ENCODE measurements at regions not wholly inside any gene's neighbourhood (a gene's known extent, or its start where the extent isn't known, plus 50 kb on each side); places are given as distances from the start of the nearest gene placed in this dataset.

DNA sequence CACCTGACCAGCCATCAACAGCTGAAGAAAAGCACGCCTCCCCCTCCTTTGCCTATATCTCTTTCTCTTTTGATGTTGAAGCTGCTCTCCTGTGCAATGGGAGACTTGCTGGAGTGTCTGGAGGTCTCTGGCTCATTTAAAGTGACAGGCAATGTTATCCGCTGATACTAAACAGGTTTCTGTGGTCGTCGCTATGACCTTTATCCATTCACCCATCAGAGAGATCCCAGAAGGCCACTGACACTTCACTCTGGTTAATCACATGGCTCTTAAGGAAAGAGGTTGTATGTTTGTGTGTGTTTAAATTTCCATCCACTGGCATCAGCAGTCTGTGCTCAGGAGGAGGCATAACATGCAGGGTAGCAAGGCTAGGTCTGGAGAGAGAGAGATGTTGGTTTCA, 277.3 kb downstream of the MTX2 start:
- DNase-seq: no peak

DNA sequence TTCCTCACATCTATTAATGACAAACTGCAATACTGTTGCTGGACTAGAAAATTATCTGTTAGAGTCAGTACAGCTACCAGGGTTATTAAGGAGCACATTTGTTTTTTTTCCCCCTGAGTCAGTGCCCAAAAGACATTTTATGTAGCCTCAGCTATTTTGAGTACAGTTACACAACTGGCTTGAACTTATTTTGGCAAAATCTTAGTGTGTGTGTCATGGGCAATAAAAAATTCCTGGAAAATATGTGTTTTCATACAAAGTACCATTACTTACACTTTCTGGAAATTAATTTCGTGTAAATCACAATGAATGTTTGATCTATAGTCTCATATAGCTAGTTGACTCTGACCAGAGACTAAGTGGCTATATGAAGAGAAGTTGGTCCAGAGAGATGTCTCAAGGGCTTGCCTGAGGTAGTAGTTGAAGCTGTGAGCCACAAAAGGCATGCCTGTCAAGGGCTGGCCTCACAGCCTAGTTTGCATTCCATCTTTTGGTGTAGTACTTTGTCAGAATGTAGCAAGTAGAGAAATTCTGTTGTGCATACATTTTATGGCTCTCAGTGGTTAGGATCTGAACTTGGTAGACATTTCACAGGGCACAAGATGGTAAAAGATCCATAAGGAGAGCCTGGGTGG, 283.4 kb downstream of the MTX2 start:
- no peak for DNase-seq

DNA sequence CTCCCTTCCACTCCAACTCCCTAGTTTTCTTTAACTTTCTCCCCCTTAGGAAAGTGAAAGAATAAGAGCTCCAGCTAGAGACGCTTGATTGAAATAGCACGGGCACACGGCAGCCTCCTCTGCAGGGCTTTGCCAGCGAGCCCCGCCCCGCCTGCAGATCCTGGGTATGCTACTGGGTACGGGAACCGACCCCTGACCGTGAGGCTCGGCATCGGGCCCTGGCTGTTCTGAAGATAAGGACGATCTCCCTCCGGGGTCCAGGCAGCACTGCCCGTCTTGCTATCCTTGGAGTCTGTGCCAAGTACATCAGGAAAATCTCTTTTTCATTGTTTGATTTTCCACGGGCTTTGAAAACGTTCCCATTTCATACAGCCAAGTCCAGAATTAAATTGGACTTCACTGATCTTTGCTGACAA, 284.5 kb downstream of the MTX2 start:
- DNase-seq: peak; percentile 79

DNA sequence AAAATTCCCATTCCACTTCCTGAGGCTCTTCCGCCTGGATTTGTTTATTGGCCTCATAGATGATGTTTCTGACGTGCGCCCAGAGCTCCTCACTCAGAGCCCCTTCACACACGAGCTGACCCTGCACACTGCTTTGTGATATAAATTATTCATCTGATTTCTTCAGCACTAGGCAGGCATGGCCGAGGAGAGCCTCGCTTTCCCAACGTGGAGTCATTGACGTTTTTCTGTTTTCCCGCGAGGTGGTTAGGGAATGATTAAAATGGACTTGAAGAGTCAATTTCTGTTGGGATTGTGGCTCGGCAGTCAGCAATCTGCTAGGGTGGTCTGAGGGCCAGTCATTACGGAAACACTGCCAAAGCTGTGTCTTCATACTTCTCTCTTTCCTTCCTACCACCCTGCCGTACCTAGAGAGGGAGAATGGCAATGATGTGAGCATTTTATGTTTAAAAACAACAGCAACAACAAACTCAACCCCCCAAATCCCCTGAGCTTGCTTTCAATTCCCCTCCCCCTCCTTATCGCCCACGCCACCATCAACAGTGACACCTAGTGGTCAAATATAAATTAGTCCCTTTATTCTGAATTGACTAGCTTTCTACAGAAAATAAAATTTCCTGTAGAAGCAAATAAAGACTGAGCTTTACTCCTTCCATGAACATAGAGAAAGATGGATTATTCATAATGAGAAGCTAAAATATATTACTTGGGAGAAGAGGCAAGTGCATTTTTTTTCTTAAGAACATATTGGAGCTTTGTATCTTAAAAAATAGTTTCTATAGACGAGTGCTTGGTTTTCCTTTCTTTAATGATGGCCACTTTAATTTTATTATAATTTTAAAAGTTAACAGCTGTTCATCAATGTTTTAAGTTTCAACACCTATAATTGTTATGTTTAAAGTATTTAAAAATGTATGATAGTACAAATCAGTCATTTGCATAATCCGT, 285.1 kb downstream of the MTX2 start:
- peak; percentile 88 for DNase-seq

DNA sequence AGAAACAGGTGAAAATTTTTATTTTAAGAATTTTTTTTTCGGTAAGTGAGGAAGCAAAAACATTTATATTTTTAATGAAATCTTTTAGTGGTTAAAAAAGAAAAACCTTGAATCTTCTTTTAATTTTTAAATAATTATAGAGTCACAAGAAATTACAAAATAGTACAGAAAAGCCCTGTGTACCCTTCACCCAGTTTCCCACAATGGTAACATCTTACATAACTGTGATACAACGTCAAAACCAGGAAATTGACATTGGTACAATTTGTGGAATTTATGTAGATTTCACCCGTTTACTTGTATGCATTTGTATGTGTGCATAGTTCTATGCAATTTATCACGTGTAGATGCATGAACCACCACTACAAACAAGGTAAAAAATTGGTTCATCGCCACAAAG, 285.9 kb downstream of the MTX2 start:
- DNase-seq: no peak

DNA sequence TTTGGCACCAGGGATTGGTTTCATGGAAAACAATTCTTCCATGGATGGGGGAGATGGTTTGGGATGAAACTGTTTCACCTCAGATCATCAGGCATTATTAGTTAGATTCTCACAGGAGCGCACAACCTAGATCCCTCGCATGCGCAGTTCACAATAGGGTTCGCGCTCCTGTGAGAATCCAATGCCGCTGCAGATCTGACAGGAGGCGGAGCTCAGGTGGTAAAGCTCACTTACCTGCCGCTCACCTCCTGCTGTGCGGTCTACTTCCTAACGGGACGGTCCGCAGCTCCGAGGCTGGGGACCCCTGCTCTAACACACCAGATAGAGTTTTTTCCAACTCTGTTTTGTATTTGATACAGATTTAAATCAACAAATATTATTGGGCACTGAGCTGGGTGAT, 286.5 kb downstream of the MTX2 start:
- DNase-seq: no peak

DNA sequence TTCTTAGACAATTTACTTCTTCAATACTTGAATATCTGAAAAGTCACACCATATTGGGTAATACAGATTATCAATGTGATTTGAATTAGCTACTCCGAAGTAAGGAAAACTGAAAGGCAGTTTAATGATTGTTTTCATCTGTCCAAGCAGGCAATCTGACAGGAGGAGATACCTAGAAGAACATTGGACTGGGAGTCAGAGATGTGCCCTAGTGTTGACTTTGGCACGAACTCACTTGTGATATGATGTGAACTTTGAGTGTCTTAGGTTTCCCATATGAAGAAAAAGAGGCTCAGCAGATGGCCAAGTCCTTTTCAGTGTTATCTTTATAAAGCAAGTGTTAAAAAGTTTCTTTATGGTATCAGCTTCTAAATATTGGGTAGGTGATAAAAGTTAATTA, 287.1 kb downstream of the MTX2 start:
- DNase-seq: no peak

DNA sequence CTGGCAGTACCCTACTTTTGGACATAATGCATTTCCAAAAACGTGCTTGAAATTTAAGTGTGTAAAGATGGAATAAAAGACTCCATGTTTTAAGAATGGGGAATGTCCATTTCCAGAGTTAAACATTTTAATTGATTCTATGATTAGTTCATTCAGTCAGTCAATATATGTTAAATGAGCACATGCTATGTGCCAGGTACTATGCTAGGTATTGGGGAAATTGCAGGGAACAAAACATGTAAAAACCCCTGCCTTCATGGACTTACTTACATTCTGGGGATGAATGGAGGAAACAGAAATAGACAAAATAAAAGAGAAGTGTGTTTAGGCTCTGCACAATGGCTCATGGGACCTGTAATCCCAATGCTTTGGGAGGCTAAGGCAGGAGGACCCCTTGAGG, 288.6 kb downstream of the MTX2 start:
- DNase-seq: no peak

DNA sequence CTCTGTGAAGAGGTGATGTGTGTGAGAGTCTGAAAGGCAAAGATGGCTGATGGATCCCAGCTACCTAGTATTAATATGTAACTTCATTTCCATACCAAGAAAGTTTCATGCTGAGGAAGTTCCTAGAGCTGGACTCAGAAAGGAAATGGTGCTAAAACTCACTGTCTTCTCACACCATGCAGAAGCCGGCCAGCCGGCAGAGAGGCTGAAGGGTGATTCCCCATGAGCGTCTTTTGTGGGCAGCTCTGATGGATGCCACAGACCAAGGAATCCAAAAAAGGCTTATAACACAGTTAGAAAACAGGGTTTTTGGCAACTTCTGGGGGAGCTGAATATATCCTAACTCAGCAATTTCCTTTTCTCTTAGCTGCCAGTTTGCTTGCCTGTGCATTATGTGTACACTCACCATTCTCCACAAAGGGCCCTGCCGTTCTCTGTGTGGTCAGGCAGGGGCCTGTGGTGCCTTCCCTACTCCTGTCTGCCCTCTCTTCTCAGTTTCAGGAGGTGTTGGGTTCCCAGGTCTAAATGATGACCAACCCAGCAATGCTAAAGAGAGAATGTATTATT, 289.4 kb downstream of the MTX2 start:
- no peak for DNase-seq

DNA sequence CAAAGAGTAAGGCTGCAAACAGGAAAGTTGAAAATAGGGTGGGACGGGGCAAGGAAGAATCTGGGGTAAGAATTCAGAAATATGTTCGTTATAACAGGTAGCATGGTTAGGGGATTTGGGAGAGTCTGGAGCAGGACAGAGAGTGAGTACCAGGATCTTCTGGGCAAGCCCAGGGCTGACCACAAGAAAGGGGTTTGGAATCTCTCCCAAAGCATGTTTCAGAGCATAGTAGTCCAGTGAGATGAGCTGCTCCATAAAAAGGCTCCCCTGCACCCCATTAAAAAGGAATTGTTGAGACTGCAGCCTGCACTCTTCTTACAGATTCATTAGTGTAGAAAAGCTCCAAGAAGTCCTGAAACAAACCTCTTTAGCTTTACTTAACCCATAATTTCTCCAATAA, 291.1 kb downstream of the MTX2 start:
- no peak for DNase-seq

DNA sequence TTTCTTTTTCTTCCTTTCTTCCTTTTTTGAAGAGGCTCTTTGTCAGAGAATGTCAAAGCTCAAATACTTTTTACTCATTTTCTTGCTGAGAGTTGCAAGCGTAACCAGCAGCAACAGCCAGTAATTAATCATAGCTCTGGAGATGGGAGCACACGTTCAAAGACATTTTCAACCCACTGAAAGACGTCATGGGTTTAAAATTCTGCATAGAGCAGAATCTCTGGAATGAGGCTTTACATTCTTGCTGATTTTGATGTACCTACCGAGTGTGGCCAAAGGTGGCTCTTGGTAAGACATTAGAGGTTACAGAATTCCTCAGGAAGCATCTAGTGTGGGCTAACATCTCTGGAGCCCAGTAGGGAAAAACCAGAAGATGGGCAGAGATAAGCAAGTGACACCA, 292.5 kb downstream of the MTX2 start:
- DNase-seq: no peak

DNA sequence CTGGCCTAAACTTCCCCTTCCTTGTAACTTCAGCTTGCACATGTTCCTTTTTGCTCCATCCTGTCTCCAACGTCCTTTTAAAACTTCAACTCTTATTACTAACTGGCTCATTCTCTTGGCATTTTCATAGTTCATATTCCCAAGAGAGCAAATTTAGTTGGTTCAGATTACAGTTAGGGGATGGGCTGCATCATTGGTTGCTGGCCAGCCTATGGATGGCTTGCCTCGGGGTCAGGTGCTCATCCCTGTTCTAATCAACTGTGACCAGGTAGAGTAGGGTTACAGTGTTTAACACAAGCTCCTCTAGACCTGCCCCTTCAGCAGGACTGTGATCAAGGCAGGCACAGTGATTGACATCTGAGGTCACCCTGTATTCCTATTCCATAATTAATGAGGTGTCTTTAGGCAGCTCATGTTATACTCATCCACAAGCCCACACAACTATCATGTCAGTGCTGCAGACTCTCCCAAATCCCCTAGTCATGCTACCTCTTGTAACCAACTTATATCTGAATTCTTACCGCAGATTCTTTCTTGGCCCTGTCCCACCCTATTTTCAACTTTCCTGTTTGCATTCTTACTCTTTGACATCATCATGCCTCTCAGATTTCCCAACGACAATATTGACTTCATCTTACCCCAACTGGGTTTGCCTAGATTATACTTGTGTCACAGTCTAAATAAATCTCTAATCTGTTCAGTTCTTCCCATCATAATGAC, 293.3 kb downstream of the MTX2 start:
- no peak for DNase-seq

DNA sequence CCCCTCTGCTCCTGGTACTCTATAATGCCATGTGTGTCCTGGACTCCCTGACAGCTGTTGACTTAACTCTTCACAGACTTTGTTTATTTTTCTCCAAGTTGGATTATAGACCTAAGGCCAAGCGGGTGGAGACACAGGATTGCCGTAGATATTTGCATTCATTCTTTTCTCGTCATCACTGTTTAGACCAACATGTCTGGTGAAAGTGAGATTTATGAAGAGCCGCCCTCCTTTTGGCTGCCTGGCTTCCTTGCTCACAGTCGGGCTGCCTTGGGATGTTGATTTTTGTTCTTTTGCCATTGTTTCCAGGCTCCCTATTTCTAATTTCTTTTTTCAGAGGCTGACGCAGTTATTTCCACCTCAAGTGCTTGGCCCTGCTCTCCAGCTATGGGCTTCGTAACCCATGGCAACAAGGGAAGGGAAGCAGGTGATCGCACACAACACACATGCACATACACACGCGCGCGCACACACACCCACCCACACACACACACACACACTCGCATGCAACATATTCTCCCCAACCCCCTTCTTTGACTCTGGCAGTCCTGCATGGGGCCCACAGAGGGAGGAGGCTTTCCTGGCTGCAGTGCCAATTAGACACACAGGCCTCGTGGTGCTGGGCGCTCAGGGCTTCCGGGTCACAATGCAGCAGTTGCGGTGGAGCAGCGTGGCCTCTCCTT, 296.5 kb downstream of the MTX2 start:
- DNase-seq: peak; percentile 90

DNA sequence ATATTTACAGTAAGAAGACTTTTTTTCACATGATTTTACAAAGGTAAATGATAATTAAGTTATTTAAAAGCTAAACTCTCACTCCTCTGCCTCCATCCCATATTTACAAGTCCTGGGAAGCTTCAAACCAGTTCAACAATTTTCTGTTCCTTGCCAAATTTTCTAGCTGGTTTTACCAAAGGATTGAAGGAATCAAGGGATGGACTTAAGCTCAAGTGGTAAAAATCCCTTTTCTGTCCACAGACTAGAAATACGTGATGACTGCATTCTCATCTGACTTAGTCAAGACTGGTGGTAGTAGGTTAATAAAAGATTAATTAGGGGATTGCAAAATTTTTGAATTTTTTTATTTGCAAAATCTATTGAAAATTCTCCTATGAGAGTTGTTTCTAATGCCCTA, 297.3 kb downstream of the MTX2 start:
- DNase-seq: no peak

DNA sequence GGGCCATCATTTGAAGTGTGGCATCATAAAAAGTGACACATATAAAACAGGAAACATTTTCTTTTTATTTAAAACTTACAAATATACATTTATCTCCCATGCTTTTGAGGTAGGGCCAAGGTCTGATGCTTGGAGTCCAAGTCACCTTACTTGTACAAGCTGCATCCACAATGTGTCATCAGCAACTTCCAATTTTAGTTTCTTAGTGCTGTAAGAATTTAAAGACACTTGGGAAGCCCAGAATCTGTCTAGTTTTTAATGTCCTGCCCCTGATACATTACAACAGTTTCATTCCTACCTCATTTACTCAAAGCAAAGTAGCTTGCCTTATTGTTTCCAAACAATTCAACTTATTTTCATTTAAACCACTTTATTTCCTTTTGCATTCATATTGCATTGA, 297.7 kb downstream of the MTX2 start:
- DNase-seq: no peak

DNA sequence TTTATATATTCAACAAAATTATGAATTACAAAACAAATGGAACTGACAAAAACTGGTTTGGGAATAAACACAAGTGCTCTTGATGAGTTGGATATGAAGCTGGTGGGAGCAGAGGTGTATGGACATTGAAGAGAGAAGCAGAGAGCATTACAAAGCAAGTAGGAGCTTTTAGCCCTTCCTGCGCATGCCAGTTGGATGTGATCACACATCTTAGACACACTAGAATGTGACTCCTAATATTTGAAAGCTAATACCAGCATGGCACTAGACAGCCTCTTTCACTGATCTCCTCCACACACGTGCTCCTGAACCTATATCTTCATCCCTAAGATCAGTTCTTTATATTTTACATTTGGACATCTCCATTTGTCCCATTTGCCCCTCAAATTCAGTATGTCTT, 298.1 kb downstream of the MTX2 start:
- no peak for DNase-seq

DNA sequence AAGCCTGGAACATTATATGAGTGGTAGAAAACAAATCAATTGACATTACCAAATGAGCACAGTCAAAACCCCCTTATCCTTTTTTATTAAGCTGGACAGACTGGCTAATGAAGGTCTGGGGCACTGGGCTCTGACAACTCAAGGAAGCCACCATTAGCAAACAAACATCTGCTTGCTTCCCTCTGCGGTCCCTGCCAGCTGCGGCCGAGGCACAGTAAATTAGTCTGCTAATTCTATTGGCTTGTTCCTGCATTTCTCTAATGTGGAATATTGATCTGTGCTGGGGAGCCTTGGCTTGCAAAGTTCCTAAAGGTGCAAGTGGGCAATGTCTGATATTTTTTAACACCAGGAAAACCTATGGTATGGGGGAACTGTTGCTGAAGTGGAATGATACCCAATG, 300.3 kb downstream of the MTX2 start:
- no peak for DNase-seq

DNA sequence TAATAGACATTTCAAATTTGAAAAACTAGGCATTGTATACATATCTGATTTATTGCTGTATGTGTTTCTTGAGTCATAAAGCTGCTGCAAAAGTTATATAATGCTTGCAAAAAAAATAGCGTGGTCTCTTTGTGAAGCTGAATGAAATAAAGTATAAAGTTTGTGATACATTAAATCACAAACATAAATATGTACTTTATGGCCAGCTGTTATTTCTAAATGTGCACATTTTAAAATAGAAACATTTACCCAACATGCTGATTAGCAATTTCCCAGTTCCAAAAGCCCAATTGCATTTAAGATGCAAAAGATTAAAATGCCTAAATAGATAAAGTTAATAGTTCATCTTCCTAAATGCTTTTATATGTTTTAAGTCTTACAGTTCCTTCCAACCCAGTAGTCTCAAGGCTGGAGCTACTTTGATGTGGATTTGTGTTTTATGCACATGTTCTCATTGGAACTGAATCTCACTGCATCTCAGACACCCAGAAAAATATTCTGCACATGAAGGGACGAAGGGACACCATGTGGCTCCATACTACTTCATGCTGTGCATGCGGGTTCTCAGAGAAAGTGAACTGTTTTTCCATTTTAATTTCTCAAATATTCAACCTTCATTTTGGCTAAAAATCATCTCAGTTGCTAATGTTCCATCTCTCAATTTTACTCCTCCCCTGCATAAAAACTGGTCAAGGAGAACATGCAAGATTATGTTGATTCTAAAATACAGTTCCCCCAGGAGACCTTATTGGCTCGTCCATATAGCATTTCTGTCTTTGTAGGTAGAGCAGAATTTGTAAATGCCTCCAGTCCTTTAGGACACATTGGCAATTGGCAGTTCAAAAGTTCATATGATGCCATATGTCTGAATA, 304.6 kb downstream of the MTX2 start:
- DNase-seq: no peak

DNA sequence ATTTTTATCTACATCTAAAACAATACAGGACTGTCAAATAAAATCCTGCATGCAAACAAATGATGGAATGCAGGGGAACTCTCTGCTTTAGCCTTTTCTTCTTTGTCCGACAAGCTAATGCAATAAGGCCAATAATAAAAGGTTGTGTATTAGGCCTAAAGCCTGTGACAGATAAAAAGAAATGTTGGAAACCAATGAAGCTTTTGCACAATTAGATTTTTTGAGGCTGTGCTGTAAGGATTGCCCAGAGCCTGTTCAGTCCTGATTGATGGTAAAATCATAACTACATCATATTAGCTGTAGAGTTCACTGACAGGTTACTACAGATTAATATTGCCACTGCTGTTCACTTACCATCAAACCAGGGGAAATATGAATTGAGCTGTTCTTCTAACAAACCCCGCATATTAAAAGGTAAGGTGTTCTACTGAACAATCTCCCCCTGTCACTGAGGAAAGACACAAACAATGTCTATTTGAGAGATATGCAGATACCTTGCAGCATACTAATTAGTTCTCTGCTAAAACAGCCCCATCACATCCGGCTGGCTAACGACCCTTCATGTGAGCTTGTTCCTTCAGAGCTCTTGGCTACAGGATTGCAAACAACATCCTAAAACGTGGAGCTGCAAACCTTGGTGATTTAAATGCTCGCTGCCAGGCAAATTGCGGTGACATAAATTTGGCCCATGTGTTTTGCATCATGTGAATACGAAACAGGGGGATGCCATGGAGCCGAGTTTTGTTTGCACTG, 305.4 kb downstream of the MTX2 start:
- DNase-seq: no peak

DNA sequence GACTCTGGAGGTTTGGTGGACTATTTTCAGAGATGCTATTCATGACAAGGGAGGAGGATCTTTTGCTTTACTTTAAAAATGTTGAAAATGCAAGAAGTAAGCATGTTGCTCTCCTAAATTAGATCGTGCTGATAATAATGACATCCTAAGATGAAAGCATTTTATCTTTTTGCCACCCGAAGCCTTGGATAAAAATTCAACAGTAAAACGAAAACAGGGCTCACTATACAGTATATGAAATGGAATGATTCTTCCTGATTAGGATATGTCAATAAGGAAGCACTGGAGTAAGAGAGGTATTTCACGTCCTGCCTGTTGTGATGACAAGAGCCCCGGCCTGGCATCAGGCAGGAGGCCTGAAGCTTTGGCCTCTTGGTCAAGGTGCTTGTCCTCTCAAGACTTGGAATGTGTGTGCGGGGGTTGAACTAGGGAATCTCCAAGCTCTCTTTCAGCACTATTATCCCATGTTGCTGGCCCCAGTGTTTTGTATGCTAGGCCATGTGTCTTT, 306.0 kb downstream of the MTX2 start:
- DNase-seq: no peak

DNA sequence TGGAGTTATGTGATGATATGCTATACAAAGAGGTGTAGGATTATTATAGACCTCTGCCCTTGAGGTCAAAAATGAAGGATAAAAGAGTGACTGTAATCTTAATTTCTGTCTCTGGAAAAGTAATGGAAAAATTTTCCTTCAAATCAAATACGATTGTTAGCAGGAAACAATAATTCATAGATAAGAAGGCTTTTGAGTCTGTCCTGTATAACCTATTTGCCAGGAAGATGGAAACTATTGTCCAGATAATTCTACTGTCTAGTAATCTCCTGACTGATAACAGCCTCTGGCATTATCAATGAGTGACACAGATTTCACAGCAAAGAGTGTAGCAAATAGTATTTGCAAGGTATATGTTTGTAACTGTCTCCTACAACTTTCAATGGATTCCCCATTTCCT, 307.8 kb downstream of the MTX2 start:
- DNase-seq: no peak
